GM12873 (cell line): ENCODE measurements at regions not wholly inside any gene's neighbourhood (a gene's known extent, or its start where the extent isn't known, plus 50 kb on each side); places are given as distances from the start of the nearest gene placed in this dataset.

Experiments used
- TF ChIP-seq, protein P1 (sequence below): IDR thresholded peaks from 2 replicates; pipeline ENCODE4 v1.5.1; 2012; ENCODE audit warnings: low read depth, mild to moderate bottlenecking, moderate library complexity, low read length, control low read depth; ENCODE audit not compliant: insufficient read depth; ENCODE audit errors: missing control alignments

DNA sequence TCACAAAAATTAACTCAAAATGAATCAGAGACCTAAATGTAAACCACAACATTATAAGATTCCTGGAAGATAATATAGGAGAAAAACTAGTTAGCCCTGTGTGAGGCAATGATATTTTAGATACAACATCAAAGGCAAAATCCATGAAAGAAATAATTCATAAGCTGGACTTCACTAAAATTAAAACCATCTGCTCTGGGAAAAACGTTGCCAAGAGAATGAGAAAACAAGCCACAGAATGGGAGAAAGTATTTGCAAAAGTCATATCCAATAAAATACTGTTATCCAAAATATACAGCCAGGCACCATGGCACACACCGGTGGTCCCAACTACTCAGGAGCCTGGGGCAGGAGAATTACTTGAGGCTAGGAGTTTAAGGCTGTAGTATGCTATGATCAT lies 70.3 kb downstream of the SYF2 start:
- TF ChIP-seq, protein P1, sequence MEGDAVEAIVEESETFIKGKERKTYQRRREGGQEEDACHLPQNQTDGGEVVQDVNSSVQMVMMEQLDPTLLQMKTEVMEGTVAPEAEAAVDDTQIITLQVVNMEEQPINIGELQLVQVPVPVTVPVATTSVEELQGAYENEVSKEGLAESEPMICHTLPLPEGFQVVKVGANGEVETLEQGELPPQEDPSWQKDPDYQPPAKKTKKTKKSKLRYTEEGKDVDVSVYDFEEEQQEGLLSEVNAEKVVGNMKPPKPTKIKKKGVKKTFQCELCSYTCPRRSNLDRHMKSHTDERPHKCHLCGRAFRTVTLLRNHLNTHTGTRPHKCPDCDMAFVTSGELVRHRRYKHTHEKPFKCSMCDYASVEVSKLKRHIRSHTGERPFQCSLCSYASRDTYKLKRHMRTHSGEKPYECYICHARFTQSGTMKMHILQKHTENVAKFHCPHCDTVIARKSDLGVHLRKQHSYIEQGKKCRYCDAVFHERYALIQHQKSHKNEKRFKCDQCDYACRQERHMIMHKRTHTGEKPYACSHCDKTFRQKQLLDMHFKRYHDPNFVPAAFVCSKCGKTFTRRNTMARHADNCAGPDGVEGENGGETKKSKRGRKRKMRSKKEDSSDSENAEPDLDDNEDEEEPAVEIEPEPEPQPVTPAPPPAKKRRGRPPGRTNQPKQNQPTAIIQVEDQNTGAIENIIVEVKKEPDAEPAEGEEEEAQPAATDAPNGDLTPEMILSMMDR: no peak

DNA sequence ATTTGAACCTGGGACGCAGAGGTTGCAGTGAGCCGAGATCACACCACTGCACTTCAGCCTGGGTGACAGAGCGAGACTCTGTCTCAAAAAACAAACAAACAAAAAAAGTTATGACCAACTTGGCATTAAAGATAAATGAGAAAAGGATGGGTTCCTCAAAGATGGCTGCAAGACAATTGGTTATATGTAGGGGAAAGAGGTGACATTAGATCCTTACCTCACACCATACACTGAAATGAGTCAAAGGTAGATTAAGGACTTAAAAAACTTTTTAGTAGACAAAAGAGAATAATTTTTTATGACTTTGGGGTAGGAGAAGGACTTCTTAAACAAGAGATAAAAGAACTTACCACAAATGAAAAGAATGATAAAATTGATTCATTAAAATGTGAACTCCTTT lies 74.5 kb downstream of the SYF2 start:
- TF ChIP-seq, protein P1: no peak

DNA sequence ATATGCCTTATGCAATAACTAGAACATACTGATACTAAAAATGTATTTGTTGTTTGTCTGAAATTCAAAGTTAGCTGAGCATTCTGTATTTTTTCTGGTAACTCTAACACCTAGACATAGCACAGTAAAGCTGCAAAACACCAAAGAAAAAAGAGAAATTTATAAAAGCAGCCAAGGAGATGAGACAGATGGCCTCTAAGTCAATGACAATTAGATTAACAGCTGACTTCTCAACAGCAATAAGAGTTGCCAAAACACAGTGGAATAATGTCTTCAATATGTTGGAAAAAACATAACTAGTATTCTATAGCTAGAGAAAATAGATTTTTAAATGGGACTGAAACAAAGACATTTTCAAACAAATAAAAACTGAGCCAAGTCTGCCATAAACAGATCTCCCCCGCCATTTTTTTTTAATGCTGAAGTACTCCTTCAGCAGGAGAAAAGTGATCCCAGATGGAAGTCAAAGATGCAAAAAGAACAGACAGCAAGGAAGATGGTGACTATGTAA lies 81.3 kb downstream of the SYF2 start:
- TF ChIP-seq, protein P1: no peak

DNA sequence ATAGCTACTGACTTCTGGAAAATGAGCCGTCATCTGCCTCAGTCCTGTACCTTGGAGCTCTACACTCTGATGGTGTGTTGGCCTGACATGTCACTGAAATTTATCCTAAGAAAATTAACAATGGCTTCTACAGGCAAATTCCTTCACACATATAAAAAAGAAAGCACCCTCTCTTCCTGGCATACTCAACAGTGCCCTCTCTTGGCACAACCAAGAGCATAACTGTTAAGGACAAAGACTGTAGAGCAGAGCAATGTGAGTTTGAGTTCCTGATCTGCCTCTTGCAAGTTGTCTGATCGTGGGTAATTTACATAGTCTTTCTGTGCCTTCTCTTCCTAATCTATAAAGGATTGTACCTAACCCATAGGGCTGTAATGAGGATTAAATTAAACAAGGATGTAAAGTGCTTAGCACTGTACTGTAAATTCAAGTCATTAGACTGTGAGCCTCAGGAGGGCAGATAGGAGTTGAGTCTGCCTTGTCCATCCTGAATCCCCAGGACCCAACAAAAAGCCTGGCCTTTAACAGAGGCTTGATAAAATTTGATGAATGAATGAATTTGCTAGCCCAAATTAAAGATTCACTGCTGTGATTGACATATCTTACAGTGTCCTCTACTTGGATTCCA lies 83.5 kb downstream of the SYF2 start:
- TF ChIP-seq, protein P1: peak; percentile 71

DNA sequence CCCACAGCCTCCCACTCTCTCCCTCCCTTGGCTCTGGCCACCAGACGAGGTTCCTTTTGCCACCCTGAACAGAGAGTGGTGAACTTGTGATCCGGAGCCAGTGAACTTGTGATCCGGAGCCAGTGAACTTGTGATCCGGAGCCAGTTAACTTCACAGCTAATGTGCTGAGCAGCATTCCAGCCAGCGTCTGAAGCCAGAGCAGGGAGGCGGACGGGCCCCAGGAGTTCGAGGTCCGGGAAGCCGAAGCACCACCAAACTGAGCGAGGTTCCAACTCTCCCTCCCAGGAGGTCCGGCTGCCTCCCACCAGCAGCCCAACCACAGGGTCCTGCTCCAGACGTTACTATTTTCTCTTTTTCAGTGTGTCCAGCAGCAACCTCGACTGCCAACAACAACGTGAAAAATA lies 85.8 kb downstream of the SYF2 start:
- TF ChIP-seq, protein P1: no peak

DNA sequence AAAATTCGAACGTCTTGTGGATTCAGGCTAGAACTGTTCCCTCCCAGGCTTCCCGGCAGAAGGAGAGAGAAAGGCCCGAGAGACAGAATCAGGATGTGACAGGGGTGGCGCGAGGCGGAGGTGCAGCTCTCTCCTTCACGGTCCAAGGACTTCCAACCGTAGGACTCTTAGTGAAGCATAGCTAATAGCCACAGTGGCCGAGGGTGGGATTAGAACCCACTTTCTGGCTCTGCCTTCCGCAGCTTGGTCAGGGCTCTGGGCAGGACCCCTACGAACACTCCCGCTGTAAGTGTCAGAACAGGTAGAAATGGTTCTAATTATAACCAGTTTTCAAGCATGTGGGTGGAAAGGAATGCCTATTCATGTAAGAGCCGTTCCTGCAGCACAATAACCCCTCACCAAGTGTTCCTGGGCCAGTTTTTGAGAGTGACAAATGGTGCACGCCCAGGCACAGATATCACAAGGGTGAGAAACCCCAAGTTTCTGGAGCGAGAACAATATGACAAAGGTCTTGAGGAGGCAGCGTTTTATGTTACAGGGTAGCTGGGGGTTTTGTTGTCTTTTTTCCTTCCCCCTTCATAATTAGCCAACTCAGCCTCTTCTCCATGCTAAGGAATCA lies 86.4 kb downstream of the SYF2 start:
- TF ChIP-seq, protein P1: no peak

DNA sequence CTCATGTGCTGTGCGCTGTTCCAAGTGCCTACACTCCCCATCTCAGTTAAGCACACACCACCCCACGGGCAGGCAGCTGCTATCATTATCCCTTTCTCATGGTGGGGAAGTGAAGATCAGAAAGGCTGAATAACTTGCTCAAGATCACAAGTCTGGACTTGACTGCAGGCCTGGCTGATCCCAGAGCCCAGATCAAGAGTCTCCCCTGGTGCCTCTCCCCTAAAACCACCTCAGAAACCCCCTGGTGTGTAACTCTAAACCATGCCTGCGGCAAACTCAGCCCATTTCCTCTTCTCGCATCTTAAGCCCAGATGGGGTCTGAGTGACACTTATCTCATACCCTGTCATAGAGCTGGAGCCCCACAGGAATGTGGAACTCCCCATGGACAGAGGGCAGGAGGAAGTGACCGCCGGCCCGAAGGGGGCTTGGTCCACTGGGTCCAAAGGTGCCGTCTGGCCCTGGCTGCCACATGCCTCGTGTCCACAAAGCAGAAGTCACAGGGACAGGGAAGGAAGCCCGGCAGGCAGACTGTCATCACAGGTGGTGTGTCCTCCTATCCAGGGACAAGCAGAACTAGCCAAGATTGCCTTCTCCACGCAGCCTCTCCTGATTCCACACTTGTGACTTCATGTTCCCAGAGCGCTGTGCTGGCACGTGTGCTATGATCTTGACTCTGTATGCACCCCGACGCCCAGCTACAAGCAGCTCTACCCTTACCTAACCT lies 92.1 kb downstream of the SYF2 start:
- TF ChIP-seq, protein P1: no peak
